NCI-H460 (cell line): ENCODE measurements at regions not wholly inside any gene's neighbourhood (a gene's known extent, or its start where the extent isn't known, plus 50 kb on each side); places are given as distances from the start of the nearest gene placed in this dataset.
"Not testable (repeated sequence)": the region's sequence is repeated elsewhere in the genome, so short reads cannot be mapped to it uniquely, and the experiment has no call there.

Source experiments
- DNase-seq: peaks from one replicate; pipeline ENCODE4 v3.0.0-alpha.2; 2016; ENCODE audit warnings: low read depth; ENCODE audit errors: extremely low read depth

- DNase-seq: peak; percentile 57
Measured at GRCh38 chr6:140537834-140538705, 1163.6 kb upstream of the CITED2 start.

DNA sequence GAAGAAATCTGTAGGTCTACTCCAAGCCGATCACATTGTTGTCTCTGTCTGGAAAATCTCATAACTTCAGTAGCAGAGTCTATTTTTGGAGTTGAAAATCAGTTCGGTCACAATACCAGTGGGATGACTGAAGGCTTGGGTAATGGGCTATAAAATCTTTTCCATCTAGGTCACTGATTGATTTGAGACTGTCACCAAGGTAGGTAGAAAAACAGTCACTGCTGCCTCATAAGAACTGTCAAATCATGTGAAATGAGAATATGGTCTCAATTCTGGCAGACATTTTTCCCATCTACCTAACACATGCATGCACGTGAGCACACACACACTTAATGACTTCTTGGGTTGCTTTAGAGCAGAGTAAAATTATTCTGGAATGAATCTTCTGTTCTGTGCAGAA, 1162.8 kb upstream of the CITED2 start:
- DNase-seq: no peak

GRCh38 chr6:140535511-140535910, 1161.1 kb upstream of the CITED2 start:
- DNase-seq: no peak

- no peak for DNase-seq
Measured at GRCh38 chr6:140533526-140533925, 1159.1 kb upstream of the CITED2 start.

DNA sequence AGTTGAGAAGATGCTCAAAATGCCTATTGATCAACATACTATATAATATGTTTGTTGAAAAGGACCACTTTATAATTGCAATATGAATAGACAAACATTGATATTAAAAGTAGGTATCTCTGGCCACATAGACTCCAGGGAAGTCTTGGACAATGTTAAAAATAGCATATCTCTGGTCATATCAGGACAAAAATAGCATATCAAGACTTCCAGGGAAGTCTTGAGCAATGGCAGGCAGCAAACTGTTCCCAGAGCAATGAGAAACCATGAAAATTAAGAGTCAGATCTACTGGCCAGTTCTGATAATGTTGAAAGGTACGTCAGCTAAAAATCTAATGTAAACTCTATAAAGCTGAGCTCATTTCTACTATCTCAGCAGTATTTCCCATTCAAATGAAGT, 1130.3 kb upstream of the CITED2 start:
- no peak for DNase-seq

- no peak for DNase-seq
Measured at GRCh38 chr6:140500849-140501248, 1126.4 kb upstream of the CITED2 start.

- DNase-seq: no peak
Measured at GRCh38 chr6:140499607-140500006, 1125.2 kb upstream of the CITED2 start.

DNA sequence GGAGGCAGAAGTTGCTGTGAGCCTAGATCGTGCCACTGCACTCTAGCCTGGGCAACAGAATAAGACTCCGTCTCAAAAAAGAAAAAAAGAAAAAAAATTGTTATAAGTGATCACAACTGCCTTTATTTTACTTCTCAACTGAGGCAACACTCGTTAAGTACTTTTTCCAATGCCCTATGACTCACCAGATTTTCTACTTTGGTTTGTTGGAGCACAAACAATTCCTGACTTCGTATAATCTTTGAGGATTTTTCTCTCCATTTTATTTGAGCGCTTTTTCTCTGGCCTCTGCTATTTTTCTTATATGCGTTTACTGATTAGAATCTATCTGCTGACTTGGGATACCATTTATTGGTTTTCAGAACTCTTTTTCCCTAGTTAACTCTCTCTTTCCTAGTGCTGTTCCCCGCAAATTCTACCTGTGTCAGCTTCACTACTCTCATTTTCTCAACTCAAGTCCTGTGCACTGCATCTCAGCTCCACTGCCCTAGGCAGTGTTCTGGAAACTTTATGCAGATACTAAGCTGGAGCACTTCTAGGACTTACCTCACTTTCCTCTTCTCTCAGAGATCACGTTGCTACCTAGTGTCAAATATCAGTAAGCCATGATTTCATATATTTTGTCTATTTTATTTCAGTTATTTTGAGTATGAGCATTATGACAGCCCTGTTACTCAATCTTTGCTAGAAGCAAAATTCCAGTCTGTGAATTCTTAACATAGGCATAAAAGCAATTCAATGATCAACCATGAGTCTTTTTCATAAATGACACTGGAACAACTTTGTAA, 1120.1 kb upstream of the CITED2 start:
- DNase-seq: no peak

GRCh38 chr6:140493470-140493869, 1119.0 kb upstream of the CITED2 start:
- DNase-seq: not testable (repeated sequence)

DNA sequence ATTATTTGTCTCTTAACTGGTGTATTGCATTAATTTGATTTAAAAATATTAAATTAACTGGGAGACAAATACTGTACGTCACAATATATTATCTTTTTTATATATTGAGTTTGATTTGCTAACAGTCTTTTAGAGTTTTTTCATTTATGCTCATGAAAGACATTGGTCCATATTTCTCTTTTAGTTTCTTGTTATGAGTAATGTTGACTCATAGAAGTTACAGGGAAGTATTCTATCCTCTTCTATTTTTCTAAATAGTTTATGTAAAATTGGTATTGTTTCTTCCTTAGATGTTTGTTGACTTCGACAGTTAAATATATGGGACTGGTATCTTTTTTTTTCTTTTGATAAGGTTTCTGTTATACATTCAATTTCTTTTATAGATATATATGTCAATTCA, 1115.6 kb upstream of the CITED2 start:
- DNase-seq: no peak

GRCh38 chr6:140487586-140487985, 1113.1 kb upstream of the CITED2 start:
- no peak for DNase-seq

- DNase-seq: no peak
Measured at GRCh38 chr6:140486450-140487361, 1112.3 kb upstream of the CITED2 start.

DNA sequence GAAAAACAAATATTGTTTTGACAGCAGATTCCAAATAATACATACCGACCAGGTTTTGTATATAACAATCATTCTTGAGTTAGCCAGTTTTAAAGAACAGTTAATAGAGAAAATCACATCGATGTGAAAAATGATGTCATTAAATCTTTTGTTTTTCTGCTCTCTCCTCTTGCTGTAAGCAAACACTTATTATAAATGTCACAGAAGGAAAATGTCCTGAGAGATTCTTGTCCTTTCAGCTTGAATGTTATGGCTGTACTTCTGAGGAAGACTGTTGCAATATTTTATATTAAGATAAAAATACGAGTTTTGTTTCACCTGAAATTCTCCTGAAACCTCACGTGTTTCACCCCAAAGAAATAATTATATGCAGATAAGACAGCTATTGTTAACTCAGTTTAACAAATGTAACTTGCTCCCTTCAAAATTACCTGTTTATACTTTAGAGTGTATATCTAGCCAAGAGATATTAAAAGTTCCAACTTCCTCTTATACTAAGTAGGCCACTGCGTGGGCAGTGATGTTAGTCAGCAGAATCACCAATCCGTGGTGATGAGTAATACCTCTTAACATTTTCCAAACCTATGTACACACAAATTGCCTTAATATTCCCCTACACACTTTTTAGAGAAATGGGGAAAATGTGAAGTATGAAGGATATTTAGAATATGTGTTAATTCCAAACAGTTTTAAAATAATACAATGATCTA, 1111.4 kb upstream of the CITED2 start:
- peak; percentile 46 for DNase-seq

DNA sequence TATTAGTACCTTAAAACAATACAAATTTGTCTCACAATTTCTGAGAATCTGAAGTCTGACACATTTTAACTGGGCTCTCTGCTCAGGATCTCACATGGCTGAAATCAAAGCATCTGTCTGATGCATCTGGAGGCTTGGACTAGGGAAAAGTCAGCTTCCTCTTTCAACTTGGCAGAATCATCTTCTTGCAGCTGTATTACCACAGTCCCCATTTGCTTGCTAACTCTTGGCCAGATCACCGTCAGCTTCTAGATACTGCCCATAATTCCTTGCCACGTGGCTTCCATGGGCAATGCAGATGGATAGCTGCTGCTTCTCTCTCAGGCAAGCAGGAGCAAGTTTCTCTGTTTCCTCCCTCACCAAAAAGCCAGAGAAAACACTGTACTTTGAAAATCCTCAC, 1106.4 kb upstream of the CITED2 start:
- no peak for DNase-seq

GRCh38 chr6:140478631-140479030, 1104.2 kb upstream of the CITED2 start:
- no peak for DNase-seq

DNA sequence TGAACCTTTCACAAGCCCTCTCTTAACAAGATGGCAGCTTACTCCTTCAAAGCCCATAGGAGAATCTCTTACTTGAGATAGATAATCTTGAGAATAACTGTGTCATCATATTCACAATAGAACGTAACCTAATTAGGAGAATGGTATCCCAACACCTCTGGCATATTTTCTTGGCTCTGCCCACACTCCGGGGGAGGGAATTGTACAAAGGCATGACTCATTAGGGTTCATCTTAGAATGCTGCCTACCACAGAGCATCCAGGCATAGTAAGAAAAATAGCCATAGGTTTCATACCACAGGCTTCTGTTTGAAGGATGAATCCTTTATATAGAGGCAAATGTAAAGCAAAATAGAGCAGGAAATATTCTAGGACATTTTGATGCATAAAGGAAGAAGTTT, 1100.6 kb upstream of the CITED2 start:
- no peak for DNase-seq

DNA sequence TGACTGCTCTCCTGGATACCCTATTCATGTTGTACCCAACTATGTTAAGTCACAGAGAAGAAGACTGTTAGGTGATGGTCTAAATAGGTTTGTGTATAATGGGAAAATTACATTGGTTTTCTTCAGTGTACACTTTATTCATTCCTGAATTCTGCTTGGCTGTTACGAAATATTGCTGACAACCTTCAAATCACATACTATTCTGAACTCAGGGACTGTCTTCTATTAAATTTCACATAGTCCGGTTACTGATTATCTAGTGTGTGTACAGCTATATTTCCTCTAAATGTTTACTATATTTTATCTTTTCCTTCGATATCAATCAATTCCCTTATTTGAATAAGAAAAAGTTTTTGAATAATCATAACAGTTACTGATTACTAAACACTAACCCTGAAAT, 1090.3 kb upstream of the CITED2 start:
- no peak for DNase-seq

DNA sequence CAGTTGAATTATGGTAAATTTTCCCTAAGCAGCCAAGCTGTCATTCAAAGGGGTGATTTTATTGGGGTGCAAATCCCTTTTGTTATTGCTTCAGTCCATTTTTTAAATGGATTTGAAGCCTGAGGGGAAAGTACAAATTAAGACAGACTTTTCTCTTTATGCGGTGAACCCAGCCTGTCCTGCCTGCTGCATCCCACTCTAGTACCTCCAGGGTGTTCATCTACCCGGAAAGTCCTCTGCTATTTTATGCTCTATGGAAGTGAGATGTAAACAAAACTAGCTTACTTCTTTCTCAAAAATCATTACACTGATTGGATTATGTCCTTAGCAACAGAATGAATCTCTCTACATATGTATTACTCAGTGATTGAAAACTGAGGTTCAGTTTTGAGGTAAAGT, 1088.9 kb upstream of the CITED2 start:
- no peak for DNase-seq

DNA sequence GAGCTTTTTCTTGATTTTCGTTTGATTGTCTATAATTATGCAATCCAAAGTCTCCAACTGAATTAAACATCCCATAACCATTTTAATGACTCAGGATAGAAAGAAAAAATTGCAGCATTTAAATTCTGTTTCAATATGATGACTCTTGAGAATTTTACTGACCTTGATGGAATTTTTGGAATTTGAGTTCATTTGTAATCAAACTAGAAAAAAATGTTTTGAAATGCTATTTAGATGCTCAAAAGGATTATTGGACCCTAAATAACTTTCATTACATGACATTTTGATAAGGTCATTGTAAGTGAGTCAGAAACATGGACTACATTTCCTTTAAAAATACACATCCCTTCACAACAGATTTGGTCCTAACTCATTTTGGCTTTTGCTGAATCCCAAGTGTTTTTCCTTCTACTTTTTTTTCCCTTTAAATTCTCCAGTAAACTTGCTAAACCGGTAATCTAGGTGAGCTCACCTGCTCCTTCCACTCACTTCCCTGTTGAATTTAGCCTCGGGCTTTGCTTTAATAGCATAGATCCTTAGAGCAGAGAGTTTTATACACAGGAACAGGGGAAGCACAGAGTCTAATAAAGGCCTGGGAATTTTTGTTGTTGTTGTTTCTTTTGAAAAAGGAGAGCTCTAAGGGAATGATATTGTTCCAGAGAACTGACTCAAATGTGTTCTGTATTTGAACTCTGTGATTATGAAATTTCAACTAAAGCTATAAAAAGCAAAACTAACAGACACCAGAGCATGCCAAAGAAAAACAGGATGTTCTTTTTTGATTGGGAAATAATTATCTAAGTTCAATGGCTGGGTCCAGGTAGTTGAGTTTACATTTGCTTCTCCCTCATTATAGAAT, 1088.2 kb upstream of the CITED2 start:
- DNase-seq: no peak
